Adrenal gland (tissue), 5 donors: ENCODE measurements at regions not wholly inside any gene's neighbourhood (a gene's known extent, or its start where the extent isn't known, plus 50 kb on each side); places are given as distances from the start of the nearest gene placed in this dataset.

Experiments used
- POLR2A ChIP-seq, 2 donors: fragments of 450-650 bp; IDR thresholded peaks; one replicate each; pipeline ENCODE4 v1.6.1; 2017; ENCODE audit warnings: antibody characterized with exemption in 2 of 2, mild to moderate bottlenecking in 2 of 2, moderate library complexity in 1 of 2
- TF ChIP-seq, protein P1 (sequence below), 6 experiments: fragments of 450-650 bp in 4 of 6; fragments of 200-600 bp in 2 of 6; sonication (generic) in 1 of 6; IDR thresholded peaks; 1 replicate in 5 of 6; 2 replicates in 1 of 6; pipeline versions ENCODE4 v1.5.1 to v1.8.0; 2016 to 2021; ENCODE audit warnings: antibody characterized with exemption in 6 of 6, mild to moderate bottlenecking in 2 of 6, moderate library complexity in 1 of 6
- donor health status: DM: no; HTN: no; CAD: no.

DNA sequence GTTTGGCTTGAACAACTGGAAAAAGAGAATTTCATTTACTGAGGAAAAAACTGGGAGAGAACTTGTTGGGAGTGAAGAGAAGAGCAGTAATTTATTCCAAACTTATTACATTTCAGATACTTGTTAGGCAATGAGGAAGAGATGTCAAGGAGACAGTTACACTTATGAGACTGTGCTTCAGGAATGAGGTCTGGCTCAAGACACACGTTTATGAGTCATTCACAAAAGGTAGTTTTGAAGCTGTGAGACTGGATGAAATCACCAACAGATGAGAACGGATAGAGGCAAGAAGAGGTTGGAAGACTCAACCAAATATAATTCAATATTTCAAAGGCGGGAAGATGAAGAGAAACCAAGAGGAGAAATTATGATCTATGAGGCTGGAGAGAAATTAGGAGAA is 70.6 kb upstream of the DEFB112 start:
- no peak for TF ChIP-seq POLR2A (IDR thresholded peaks at IDR 0.05)
- TF ChIP-seq, protein P1, sequence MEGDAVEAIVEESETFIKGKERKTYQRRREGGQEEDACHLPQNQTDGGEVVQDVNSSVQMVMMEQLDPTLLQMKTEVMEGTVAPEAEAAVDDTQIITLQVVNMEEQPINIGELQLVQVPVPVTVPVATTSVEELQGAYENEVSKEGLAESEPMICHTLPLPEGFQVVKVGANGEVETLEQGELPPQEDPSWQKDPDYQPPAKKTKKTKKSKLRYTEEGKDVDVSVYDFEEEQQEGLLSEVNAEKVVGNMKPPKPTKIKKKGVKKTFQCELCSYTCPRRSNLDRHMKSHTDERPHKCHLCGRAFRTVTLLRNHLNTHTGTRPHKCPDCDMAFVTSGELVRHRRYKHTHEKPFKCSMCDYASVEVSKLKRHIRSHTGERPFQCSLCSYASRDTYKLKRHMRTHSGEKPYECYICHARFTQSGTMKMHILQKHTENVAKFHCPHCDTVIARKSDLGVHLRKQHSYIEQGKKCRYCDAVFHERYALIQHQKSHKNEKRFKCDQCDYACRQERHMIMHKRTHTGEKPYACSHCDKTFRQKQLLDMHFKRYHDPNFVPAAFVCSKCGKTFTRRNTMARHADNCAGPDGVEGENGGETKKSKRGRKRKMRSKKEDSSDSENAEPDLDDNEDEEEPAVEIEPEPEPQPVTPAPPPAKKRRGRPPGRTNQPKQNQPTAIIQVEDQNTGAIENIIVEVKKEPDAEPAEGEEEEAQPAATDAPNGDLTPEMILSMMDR (IDR thresholded peaks at IDR 0.05) = no peak
